ENCODE measurements at regions not wholly inside any gene's neighbourhood (a gene's known extent, or its start where the extent isn't known, plus 50 kb on each side); places are given as distances from the start of the nearest gene placed in this dataset.

- H3K9me3 ChIP-seq: no peaks in the 10 kb centered on the region
- H3K36me3 ChIP-seq (ENCODE audit: low read depth, missing control alignments): no peaks in the 10 kb centered on the region
- H3K27ac ChIP-seq: no peak overlapping the region
- 77 to 92% methylated on average over 1 of the region's 1 CpG for WGBS, 2 donors
- no peak for DNase-seq
- no peaks in the 10 kb centered on the region for H3K27me3 ChIP-seq
- TF ChIP-seq CTCF (IDR thresholded peaks at IDR 0.05): no peak
- TF ChIP-seq POLR2A (IDR thresholded peaks at IDR 0.05): no peak
- H3K4me1 ChIP-seq: no peaks in the 10 kb centered on the region
- H3K4me3 ChIP-seq: no peak overlapping the region
- intact Hi-C loops (cut with DNase I; ENCODE audit: low total_unique reads): no loop called here
These were observed 151.3 kb upstream of the MAP3K1 start for GRCh38 chr5:56664025-56664424.

GRCh38 chr5:56663523-56663922 is 151.8 kb upstream of the MAP3K1 start:
- DNase-seq: no peak
- Histone ChIP-seq H3K36me3 (ENCODE audit: low read depth, missing control alignments) (no peaks in the 10 kb centered on the region), H3K4me1 (no peaks in the 10 kb centered on the region), H3K27me3 (no peaks in the 10 kb centered on the region), H3K9me3 (no peaks in the 10 kb centered on the region), H3K4me3 (no peak overlapping the region), H3K27ac (no peak overlapping the region)
- no peak for TF ChIP-seq CTCF (IDR thresholded peaks at IDR 0.05)
- no peak for TF ChIP-seq POLR2A (IDR thresholded peaks at IDR 0.05)
- 84 to 91% methylated on average over 4 of the region's 4 CpGs for WGBS, 2 donors
- intact Hi-C loops (cut with DNase I; ENCODE audit: low total_unique reads): no loop called here

DNA sequence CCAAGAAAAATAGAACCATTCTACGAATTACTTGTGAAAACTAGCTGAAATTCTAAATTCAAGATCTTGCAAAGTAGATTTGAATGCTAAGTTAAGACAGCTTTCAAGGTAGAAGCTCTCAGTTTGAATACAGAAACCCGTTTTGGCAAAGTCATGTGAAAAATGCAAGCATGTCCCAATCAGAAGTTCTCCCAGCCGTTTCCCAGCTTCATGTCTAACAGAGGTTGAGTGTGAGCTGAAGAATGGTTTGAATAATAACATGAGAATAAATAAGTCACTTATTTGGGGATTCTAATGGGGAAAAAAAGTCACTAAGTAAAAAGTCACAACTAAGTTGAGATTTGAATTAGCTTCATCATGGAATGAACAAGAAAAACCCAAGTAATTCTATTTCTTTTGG is 152.5 kb upstream of the MAP3K1 start:
- intact Hi-C loops (cut with DNase I; ENCODE audit: low total_unique reads): no loop called here
- no peaks in the 10 kb centered on the region for H3K9me3 ChIP-seq
- DNase-seq: no peak
- no peaks in the 10 kb centered on the region for H3K27me3 ChIP-seq
- no peaks in the 10 kb centered on the region for H3K4me1 ChIP-seq
- no peak overlapping the region for H3K27ac ChIP-seq
- 75 to 78% methylated on average over 3 of the region's 3 CpGs for WGBS, 2 donors
- no peak overlapping the region for H3K4me3 ChIP-seq
- no peaks in the 10 kb centered on the region for H3K36me3 ChIP-seq (ENCODE audit: low read depth, missing control alignments)
- TF ChIP-seq CTCF (IDR thresholded peaks at IDR 0.05): no peak
- TF ChIP-seq POLR2A (IDR thresholded peaks at IDR 0.05): no peak

DNA sequence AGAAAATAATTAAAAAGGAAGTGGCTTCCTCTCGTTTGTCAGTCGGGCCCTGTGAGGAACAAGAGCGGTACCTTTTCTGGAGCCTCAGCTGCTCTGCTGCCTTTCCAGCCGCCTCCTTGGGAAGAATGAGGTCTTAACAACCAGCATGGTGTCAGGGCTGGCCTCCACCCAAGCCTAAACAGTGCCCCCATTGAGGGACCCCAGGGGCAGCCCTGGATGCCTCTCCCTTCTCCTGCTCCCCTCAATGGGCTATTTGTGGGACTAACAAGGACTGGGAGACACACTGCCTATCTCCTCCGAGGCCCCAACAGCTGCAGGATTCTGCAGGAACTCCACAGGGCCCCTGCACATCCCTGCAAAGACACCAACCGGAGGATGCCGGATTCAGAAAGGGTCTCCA is 155.4 kb upstream of the MAP3K1 start:
- WGBS, 2 donors: 90 to 92% methylated on average over 7 of the region's 7 CpGs
- Histone ChIP-seq H3K4me1 (no peaks in the 10 kb centered on the region), H3K4me3 (no peak overlapping the region), H3K27me3 (no peaks in the 10 kb centered on the region), H3K9me3 (no peaks in the 10 kb centered on the region), H3K36me3 (ENCODE audit: low read depth, missing control alignments) (no peaks in the 10 kb centered on the region), H3K27ac (no peak overlapping the region)
- intact Hi-C loops (cut with DNase I; ENCODE audit: low total_unique reads): no loop called here
- no peak for TF ChIP-seq POLR2A (IDR thresholded peaks at IDR 0.05)
- TF ChIP-seq CTCF (IDR thresholded peaks at IDR 0.05): no peak
- no peak for DNase-seq

DNA sequence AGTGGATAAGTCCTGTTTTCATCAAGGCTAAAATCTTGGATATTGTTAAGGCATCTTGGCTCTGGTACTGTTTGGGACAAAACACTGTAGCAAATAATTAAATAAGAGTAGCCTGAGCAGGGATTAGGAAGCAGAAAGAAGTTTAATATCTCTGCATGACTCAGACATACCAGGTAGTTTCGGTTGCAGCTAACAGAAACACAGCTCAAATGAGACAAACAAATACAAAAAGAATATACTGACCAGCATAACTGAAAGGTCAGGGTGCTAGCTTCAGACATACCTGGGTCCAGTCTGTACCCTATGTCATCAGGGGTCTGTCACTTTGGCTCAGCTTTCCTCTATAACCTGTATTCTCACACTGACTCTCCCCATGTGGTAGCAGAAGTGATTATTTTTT is 156.4 kb upstream of the MAP3K1 start:
- no peaks in the 10 kb centered on the region for H3K36me3 ChIP-seq (ENCODE audit: low read depth, missing control alignments)
- H3K27me3 ChIP-seq: no peaks in the 10 kb centered on the region
- TF ChIP-seq POLR2A (IDR thresholded peaks at IDR 0.05) (no peak), CTCF (IDR thresholded peaks at IDR 0.05) (no peak)
- intact Hi-C loops (cut with DNase I; ENCODE audit: low total_unique reads): no loop called here
- no peak overlapping the region for H3K27ac ChIP-seq
- DNase-seq: no peak
- WGBS, 2 donors: 88 to 91% methylated on average over 1 of the region's 1 CpG
- no peaks in the 10 kb centered on the region for H3K4me1 ChIP-seq
- no peaks in the 10 kb centered on the region for H3K9me3 ChIP-seq
- H3K4me3 ChIP-seq: no peak overlapping the region

Measured in testis (tissue), 2 donors.